Epithelial cell of esophagus (primary cell): ENCODE measurements at regions not wholly inside any gene's neighbourhood (a gene's known extent, or its start where the extent isn't known, plus 50 kb on each side); places are given as distances from the start of the nearest gene placed in this dataset.

Experiments
- DNase-seq: peaks from one replicate; pipeline ENCODE4 v3.0.0; 2010; ENCODE audit warnings: low read depth
- H3K4me3 ChIP-seq: 2 replicates; pipeline ENCODE4 v1.5.1; 2011; ENCODE audit warnings: mild to moderate bottlenecking, low read length, control low read depth
- TF ChIP-seq, protein P1 (sequence below): IDR thresholded peaks from 2 replicates; pipeline ENCODE4 v1.5.1; 2011; ENCODE audit warnings: low read depth, mild to moderate bottlenecking, low read length, control low read depth, inconsistent platforms; ENCODE audit not compliant: insufficient read depth; ENCODE audit errors: missing control alignments

DNA sequence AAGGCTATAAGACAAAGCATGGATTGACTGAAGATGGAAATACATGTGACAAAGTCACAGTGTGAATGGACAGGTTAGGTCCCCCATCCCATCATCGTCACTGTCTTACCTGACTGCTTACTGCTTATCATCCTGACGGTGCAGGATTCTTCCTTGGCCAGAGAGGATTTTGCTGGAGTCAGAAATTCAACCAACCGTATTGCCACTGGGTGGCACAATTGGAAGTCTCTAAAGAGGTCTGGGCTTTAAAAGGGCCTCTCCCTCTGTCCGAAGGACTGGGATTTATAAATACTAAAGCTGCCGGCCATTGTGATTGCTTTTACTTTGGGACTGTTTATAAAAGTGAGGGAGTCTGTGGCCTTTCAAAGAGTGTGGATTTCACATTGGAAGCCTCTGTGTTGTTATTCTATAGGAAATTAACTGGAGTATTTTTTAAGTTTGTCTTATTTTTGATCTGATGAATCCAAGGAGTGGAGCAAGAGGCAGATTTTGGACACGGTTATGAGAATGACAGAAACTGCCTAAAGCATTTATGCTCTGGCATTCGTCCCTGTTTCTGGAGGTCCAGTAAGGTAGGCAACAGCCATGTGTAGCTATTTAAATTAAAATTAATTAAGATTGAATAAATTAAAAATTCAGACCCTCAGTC lies 113.3 kb upstream of the CREB5 start:
- no peak overlapping the region for H3K4me3 ChIP-seq
- TF ChIP-seq, protein P1, sequence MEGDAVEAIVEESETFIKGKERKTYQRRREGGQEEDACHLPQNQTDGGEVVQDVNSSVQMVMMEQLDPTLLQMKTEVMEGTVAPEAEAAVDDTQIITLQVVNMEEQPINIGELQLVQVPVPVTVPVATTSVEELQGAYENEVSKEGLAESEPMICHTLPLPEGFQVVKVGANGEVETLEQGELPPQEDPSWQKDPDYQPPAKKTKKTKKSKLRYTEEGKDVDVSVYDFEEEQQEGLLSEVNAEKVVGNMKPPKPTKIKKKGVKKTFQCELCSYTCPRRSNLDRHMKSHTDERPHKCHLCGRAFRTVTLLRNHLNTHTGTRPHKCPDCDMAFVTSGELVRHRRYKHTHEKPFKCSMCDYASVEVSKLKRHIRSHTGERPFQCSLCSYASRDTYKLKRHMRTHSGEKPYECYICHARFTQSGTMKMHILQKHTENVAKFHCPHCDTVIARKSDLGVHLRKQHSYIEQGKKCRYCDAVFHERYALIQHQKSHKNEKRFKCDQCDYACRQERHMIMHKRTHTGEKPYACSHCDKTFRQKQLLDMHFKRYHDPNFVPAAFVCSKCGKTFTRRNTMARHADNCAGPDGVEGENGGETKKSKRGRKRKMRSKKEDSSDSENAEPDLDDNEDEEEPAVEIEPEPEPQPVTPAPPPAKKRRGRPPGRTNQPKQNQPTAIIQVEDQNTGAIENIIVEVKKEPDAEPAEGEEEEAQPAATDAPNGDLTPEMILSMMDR = peak; percentile 71
- peak; percentile 69 for DNase-seq

DNA sequence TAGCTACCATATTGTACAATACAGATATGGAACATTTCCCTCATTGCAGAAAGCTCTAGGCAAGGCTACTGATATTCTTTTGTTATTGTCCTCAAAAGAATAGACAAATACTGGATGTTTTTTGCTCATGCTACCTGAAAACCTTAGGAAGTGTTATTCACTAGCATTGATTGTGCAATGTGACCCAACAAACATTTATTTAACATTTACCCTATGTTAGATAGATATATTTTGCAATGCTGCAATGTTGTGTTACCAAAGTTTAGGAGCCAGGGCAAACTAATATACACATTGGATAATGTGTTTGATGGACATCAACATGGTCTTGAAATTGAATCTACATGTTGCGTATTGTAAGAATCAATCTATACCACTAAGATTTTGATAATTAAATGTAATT lies 112.8 kb upstream of the CREB5 start:
- TF ChIP-seq, protein P1 = no peak
- no peak for DNase-seq
- H3K4me3 ChIP-seq = no peak overlapping the region

DNA sequence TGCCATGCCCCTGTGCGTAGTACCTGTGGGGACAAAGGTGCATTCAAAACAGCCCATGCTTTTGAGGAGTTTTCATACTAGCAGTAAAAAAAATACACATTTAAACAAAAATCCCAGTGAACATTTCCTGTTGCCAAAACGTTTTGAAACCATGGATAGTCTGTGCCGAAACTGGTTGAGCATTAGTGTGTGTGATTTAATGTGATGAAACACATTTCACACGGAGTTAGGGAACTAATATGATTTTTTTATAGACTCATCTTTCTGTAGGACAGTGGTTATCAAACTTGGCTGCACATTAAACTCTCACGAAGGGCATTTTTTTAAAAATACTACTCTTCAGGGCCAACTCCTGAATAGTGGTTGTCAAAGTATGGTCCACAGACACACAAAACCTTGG lies 111.8 kb upstream of the CREB5 start:
- DNase-seq = no peak
- H3K4me3 ChIP-seq = no peak overlapping the region
- TF ChIP-seq, protein P1 = no peak

DNA sequence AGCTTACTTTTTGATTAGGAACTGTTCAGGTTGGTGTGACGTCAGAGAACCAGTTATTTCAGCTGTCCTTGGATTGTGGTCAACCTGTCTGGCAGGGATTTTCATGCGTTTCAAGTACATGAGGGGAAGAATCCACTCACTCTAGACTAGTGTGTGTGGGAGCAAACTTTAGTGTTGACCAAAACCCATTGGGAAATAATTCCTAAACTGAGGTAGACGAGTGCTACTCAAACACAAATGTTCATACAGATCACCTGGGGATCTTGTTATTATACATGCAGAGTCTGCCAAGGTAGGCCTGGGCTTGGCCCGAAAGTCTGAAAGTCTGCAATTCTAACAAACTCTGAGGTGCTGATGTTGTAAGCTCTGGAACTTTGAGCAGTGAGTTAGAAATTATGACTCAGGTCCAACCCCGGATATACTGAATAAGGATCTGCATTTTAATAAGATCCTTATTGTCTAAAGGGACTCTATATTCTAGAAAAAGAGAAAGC lies 111.1 kb upstream of the CREB5 start:
- peak; percentile 81 for DNase-seq
- TF ChIP-seq, protein P1 = no peak
- no peak overlapping the region for H3K4me3 ChIP-seq

DNA sequence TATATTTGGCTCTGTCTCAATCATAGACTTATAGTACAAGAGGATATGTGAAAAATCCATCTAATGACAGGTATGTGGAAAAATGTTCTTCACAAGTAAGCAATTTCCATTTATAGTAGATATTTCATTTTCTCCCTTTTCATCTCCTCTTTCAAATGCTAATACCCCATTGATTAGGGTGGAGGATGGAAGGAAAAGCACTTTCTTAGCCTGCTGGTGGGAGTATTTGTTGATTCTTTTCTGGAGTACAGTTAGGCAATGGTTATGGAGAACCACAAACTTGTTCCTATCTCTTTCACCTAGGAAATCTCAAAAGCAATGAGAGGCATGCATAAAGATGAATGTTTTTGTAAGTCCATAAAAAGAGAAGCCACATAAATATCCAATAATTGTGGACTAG lies 108.0 kb upstream of the CREB5 start:
- TF ChIP-seq, protein P1 = no peak
- no peak for DNase-seq
- no peak overlapping the region for H3K4me3 ChIP-seq

DNA sequence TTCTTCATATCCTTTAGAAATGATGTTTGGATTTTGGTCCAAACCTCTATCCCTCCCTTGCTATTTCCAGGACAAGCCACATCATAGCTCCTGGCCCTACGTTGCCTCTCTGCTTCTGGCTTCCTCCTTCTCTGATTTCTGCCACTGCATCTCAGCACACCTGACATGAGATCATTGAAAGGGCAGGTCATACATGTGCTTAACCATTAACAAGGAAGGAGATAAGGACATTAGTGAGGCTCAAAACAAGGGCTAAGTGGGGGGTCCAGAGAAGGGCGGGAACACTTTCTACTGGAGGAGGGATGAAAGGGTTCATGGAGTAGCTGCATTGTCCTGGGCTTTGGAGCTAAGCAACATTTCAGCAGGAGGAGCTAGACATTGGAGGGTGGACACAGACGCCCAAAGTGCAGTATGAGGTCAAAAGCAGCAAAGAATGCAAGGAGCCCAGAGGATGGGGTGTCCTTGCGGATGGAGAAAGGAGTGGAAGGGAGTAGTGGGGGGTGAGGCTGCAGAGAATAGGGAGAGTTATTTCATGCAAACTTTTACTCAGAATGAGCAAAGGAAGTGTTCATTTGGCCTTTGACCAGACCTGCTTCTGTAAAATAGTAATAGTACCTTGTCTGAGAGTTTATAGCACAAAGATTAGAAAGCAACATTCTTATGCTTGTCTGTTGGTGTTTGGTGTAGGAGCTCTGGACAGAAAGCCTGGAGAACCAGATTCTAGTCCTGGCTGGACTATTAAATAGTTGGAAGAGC lies 102.4 kb upstream of the CREB5 start:
- no peak for DNase-seq

More for the DNA sequence above, 102.4 kb upstream of the CREB5 start:
- TF ChIP-seq, protein P1 = no peak
- no peak overlapping the region for H3K4me3 ChIP-seq
